H1 (cell line): ENCODE measurements at regions not wholly inside any gene's neighbourhood (a gene's known extent, or its start where the extent isn't known, plus 50 kb on each side); places are given as distances from the start of the nearest gene placed in this dataset.
A peak's percentile ranks its signal among the peaks of the same experiment; 100 is the strongest.

Experiments used
- CTCF ChIA-PET: fragments of 300-600 bp; sonication (Branson Sonifier 250); formaldehyde crosslinking; loops from one replicate; lab custom pipeline; 2021; ENCODE audit not compliant: partially characterized antibody; lab: Charles Lee
- POLR2A ChIA-PET: fragments of 300-600 bp; sonication (Branson Sonifier 250); formaldehyde crosslinking; loops from one replicate; lab custom pipeline; 2021; ENCODE audit warnings: inconsistent platforms; ENCODE audit not compliant: partially characterized antibody; lab: Charles Lee
- DNase-seq, 2 experiments: peaks; one replicate each; pipeline versions ENCODE4 v3.0.0 to v3.0.0-alpha.2; 2010 to 2022; ENCODE audit warnings: low spot score in 2 of 2, low read depth in 1 of 2, mixed read lengths in 1 of 2
- FAIRE-seq: peaks from 2 replicates; lab custom pipeline; 2011; peaks lifted over from hg19 to GRCh38; lab: Jason Lieb, UNC
- H2AFZ ChIP-seq: 2 replicates; pipeline ENCODE4 v1.8.1; 2012; ENCODE audit warnings: low read length, inconsistent platforms
- H2AK5ac ChIP-seq: 2 replicates; pipeline ENCODE4 v1.6.1; 2013; ENCODE audit warnings: low read depth, low read length
- H2BK120ac ChIP-seq: replicated peaks from 2 replicates; pipeline ENCODE3; 2013; ENCODE audit warnings: low read depth, low read length, inconsistent platforms
- H2BK12ac ChIP-seq: 2 replicates; pipeline ENCODE4 v1.6.1; 2013; ENCODE audit warnings: low read depth, low read length
- H2BK15ac ChIP-seq: 2 replicates; pipeline ENCODE4 v1.6.1; 2013; ENCODE audit warnings: low read length
- H2BK20ac ChIP-seq: 2 replicates; pipeline ENCODE4 v1.6.1; 2013; ENCODE audit warnings: low read length
- H2BK5ac ChIP-seq: 2 replicates; pipeline ENCODE4 v1.6.1; 2013; ENCODE audit warnings: low read depth, low read length
- H3K14ac ChIP-seq: 2 replicates; pipeline ENCODE4 v1.6.1; 2013; ENCODE audit warnings: inconsistent platforms; ENCODE audit not compliant: insufficient read length
- H3K18ac ChIP-seq: 2 replicates; pipeline ENCODE4 v1.6.1; 2013; ENCODE audit warnings: low read length; ENCODE audit errors: extremely low read depth
- H3K23ac ChIP-seq: 2 replicates; pipeline ENCODE4 v1.6.1; 2013; ENCODE audit warnings: inconsistent platforms; ENCODE audit not compliant: insufficient read length
- H3K23me2 ChIP-seq: 2 replicates; pipeline ENCODE4 v1.6.1; 2013; ENCODE audit warnings: low read depth, low read length
- H3K27ac ChIP-seq: 2 replicates; pipeline ENCODE4 v1.6.1; 2011; ENCODE audit warnings: low read depth, low read length, inconsistent platforms
- H3K27me3 ChIP-seq, 4 experiments: replicated peaks in 1 of 4; 1 replicate in 1 of 4; 2 replicates in 3 of 4; pipeline versions ENCODE4 v1.6.1 to v1.8.1; 2011 to 2013; ENCODE audit warnings: low read length in 3 of 4, mild to moderate bottlenecking in 3 of 4, inconsistent platforms in 2 of 4, mixed read lengths in 2 of 4, moderate library complexity in 1 of 4; ENCODE audit not compliant: control insufficient read depth in 3 of 4, insufficient read depth in 3 of 4; ENCODE audit errors: extremely low read depth in 1 of 4
- H3K36me3 ChIP-seq, 4 experiments: 2 replicates each; pipeline versions ENCODE4 v1.6.1 to v1.8.1; 2011 to 2013; ENCODE audit warnings: mild to moderate bottlenecking in 4 of 4, low read length in 3 of 4, moderate library complexity in 2 of 4, control low read depth in 1 of 4, inconsistent platforms in 1 of 4; ENCODE audit not compliant: insufficient read depth in 4 of 4, control insufficient read depth in 2 of 4
- H3K4ac ChIP-seq: replicated peaks from 2 replicates; pipeline ENCODE3; 2013; ENCODE audit warnings: low read length, low read depth, mixed read lengths, inconsistent platforms; ENCODE audit not compliant: insufficient read length
- H3K4me1 ChIP-seq, 4 experiments: replicated peaks in 1 of 4; 1 replicate in 1 of 4; 2 replicates in 3 of 4; pipeline versions ENCODE4 v1.6.1 to v1.8.1; 2011 to 2013; ENCODE audit warnings: low read length in 3 of 4, inconsistent platforms in 2 of 4, mixed read lengths in 1 of 4; ENCODE audit not compliant: insufficient read depth in 4 of 4, control insufficient read depth in 3 of 4
- H3K4me2 ChIP-seq, 2 experiments: 2 replicates each; pipeline versions ENCODE4 v1.6.1 to v1.8.1; 2011 to 2013; ENCODE audit warnings: low read depth in 2 of 2, low read length in 2 of 2, control low read depth in 1 of 2, inconsistent platforms in 1 of 2, mild to moderate bottlenecking in 1 of 2; ENCODE audit not compliant: insufficient read depth in 1 of 2
- H3K4me3 ChIP-seq, 4 experiments: fragments of 200-600, 300-600 bp in 1 of 4; sonication (generic), shearing (Covaris generic), sonication (Bioruptor Twin) in 1 of 4; 2 replicates each; pipeline versions ENCODE4 v1.5.1 to v1.8.1; 2011 to 2016; ENCODE audit warnings: low read length in 4 of 4, low read depth in 3 of 4, control low read depth in 2 of 4, inconsistent platforms in 2 of 4, mild to moderate bottlenecking in 2 of 4, mixed read lengths in 1 of 4, moderate library complexity in 1 of 4; ENCODE audit not compliant: insufficient read depth in 2 of 4; ENCODE audit errors: extremely low read depth in 1 of 4
- H3K56ac ChIP-seq: replicated peaks from 2 replicates; pipeline ENCODE3; 2013; ENCODE audit warnings: low read depth, mild to moderate bottlenecking, mixed read lengths, low read length, inconsistent platforms; ENCODE audit not compliant: insufficient read length
- H3K79me1 ChIP-seq: 2 replicates; pipeline ENCODE4 v1.6.1; 2013; ENCODE audit warnings: low read depth, low read length, control low read depth
- H3K79me2 ChIP-seq, 2 experiments: 2 replicates each; pipeline versions ENCODE4 v1.6.1 to v1.8.1; 2012 to 2013; ENCODE audit warnings: low read length in 2 of 2, mild to moderate bottlenecking in 2 of 2, inconsistent platforms in 1 of 2; ENCODE audit not compliant: insufficient read depth in 2 of 2, control insufficient read depth in 1 of 2
- H3K9ac ChIP-seq, 4 experiments: replicated peaks in 1 of 4; 1 replicate in 1 of 4; 2 replicates in 3 of 4; pipeline versions ENCODE4 v1.6.1 to v1.8.1; 2011 to 2013; ENCODE audit warnings: low read depth in 3 of 4, low read length in 3 of 4, control low read depth in 2 of 4, mild to moderate bottlenecking in 2 of 4, moderate library complexity in 2 of 4, inconsistent platforms in 1 of 4; ENCODE audit errors: extremely low read depth in 1 of 4
- H3K9me3 ChIP-seq, 2 experiments: 2 replicates each; pipeline versions ENCODE4 v1.6.1 to v1.8.1; 2012 to 2013; ENCODE audit warnings: mild to moderate bottlenecking in 2 of 2, moderate library complexity in 2 of 2, control low read depth in 1 of 2, inconsistent platforms in 1 of 2, low read depth in 1 of 2, low read length in 1 of 2, mixed read lengths in 1 of 2; ENCODE audit not compliant: insufficient read depth in 2 of 2
- H4K20me1 ChIP-seq, 2 experiments: replicated peaks in 1 of 2; 2 replicates each; pipeline versions ENCODE3 to v1.8.1; 2011 to 2013; ENCODE audit warnings: inconsistent platforms in 2 of 2, low read length in 2 of 2, mild to moderate bottlenecking in 1 of 2; ENCODE audit not compliant: insufficient read depth in 2 of 2, control insufficient read depth in 1 of 2
- H4K5ac ChIP-seq: 2 replicates; pipeline ENCODE4 v1.6.1; 2013; ENCODE audit warnings: low read length, low read depth, mixed read lengths, inconsistent platforms; ENCODE audit not compliant: insufficient read length
- H4K8ac ChIP-seq: 2 replicates; pipeline ENCODE4 v1.8.0; 2013; ENCODE audit warnings: mild to moderate bottlenecking, moderate library complexity, low read length, inconsistent platforms; ENCODE audit not compliant: insufficient read depth; ENCODE audit errors: extremely low read depth
- H4K91ac ChIP-seq: replicated peaks from 2 replicates; pipeline ENCODE3; 2013; ENCODE audit warnings: low read length, mixed read lengths, inconsistent platforms; ENCODE audit not compliant: insufficient read length
- ASH2L ChIP-seq: fragments of 200-600, 300-600 bp; sonication (generic); IDR thresholded peaks from one replicate; pipeline ENCODE4 v1.7.1; 2017; ENCODE audit warnings: low read length
- ATF3 ChIP-seq: IDR thresholded peaks from 2 replicates; pipeline ENCODE4 v1.6.1; 2011; ENCODE audit warnings: low read depth, mild to moderate bottlenecking, low read length; ENCODE audit not compliant: insufficient read depth
- EP300 ChIP-seq, 2 experiments: IDR thresholded peaks; 1 replicate in 1 of 2; 2 replicates in 1 of 2; pipeline ENCODE4 v1.6.1; 2011 to 2012; ENCODE audit warnings: low read depth in 2 of 2, low read length in 2 of 2, mild to moderate bottlenecking in 2 of 2, borderline replicate concordance in 1 of 2, inconsistent platforms in 1 of 2, moderate library complexity in 1 of 2
- KDM4A ChIP-seq: IDR thresholded peaks from one replicate; pipeline ENCODE4 v1.7.1; 2012; ENCODE audit warnings: low read depth, mild to moderate bottlenecking, moderate library complexity, low read length, inconsistent platforms; ENCODE audit not compliant: severe bottlenecking
- MAFK ChIP-seq: IDR thresholded peaks from 2 replicates; pipeline ENCODE4 v1.6.1; 2012; ENCODE audit warnings: low read depth, mild to moderate bottlenecking, improper control_type of control experiment, low read length
- MAX ChIP-seq: IDR thresholded peaks from 2 replicates; pipeline ENCODE4 v1.6.1; 2012; ENCODE audit warnings: inconsistent platforms
- NRF1 ChIP-seq: IDR thresholded peaks from 2 replicates; pipeline ENCODE4 v1.6.1; 2011; ENCODE audit warnings: mild to moderate bottlenecking, low read depth, low read length, improper control_type of control experiment
- PHF8 ChIP-seq: fragments of 200-600 bp; sonication (generic); conservative IDR thresholded peaks from 2 replicates; pipeline ENCODE4 v1.7.1; 2012; ENCODE audit warnings: low read depth, mild to moderate bottlenecking, inconsistent platforms, low read length, moderate library complexity
- POLR2AphosphoS5 ChIP-seq: IDR thresholded peaks from 2 replicates; pipeline ENCODE4 v1.6.1; 2011; ENCODE audit warnings: low read depth, low read length
- POU5F1 ChIP-seq: IDR thresholded peaks from 2 replicates; pipeline ENCODE4 v1.6.1; 2011; ENCODE audit warnings: low read depth, mild to moderate bottlenecking, low read length, moderate library complexity
- SIX5 ChIP-seq: IDR thresholded peaks from 2 replicates; pipeline ENCODE4 v1.6.1; 2011; ENCODE audit warnings: mild to moderate bottlenecking, low read depth, low read length
- SUZ12 ChIP-seq: fragments of 200-600 bp; sonication (generic); IDR thresholded peaks from 2 replicates; pipeline ENCODE4 v1.6.1; 2012; ENCODE audit warnings: mild to moderate bottlenecking, inconsistent platforms, low read length, moderate library complexity, mixed read lengths
- TBP ChIP-seq: IDR thresholded peaks from 2 replicates; pipeline ENCODE4 v1.6.1; 2011; ENCODE audit warnings: low read depth, low read length, improper control_type of control experiment
- TEAD4 ChIP-seq: IDR thresholded peaks from 2 replicates; pipeline ENCODE4 v1.6.1; 2012; ENCODE audit warnings: low read depth, low read length, inconsistent platforms, mixed read lengths
- WGBS, 2 experiments: shearing (Covaris generic) in 1 of 2; methylation state at CpG; one replicate each; pipeline versions ENCODE4 v1.1.6 to v1.1.7; 2013 to 2015; ENCODE audit warnings: low lambda C conversion rate in 2 of 2, mixed read lengths in 2 of 2, inconsistent platforms in 1 of 2, low coverage in 1 of 2, missing lambda C conversion rate in 1 of 2; ENCODE audit not compliant: insufficient replicate concordance in 2 of 2, insufficient coverage in 1 of 2, insufficient read length in 1 of 2; ENCODE audit errors: extremely low coverage in 1 of 2, missing lambda C conversion rate in 1 of 2; 5-methylcytosine and 5-hydroxymethylcytosine counted together

GRCh38 chr18:42339372-42339771 lies 384.3 kb downstream of the PIK3C3 start:
- DNase-seq: no peak
- H3K4ac ChIP-seq: no peak overlapping the region
- no peak overlapping the region for H4K5ac ChIP-seq
- WGBS, 2 experiments: 10% methylated on average over 4 of the region's 4 CpGs; no CpG with 5 or more reads in 1 of the 2 experiments
- H3K27me3 ChIP-seq: no peaks in the 10 kb centered on the region
- H2BK20ac ChIP-seq: no peak overlapping the region
- H3K4me2 ChIP-seq: peak overlapping the region; percentile 24 to 33; a peak in 2 of 4 replicates
- no peak overlapping the region for H2AFZ ChIP-seq
- no peak overlapping the region for H2AK5ac ChIP-seq
- H2BK5ac ChIP-seq: no peak overlapping the region
- no peak for FAIRE-seq
- ChIA-PET CTCF (interaction anchor here (0.5 to 1.3 kb wide), 4 partner anchors 21 to 1256 kb away, joined by 3 to 5 read pairs (median 4); no protein-coding TSS in a partner anchor), POLR2A (no interaction called here)
- peaks cover 3 to 13% (median 8%) of the 10 kb centered on the region in 4 experiments; a peak in 5 of 7 replicates for H3K4me1 ChIP-seq
- no peak overlapping the region; the same call in 1 of the 2 replicates for H3K18ac ChIP-seq
- peaks cover 10 to 12% of the 10 kb centered on the region in 2 experiments; a peak in 3 of 4 replicates for H3K9me3 ChIP-seq
- H4K8ac ChIP-seq: no peak overlapping the region
- no peaks in the 10 kb centered on the region for H3K79me2 ChIP-seq
- no peak overlapping the region for H2BK15ac ChIP-seq
- H3K56ac ChIP-seq: no peak overlapping the region
- no peaks in the 10 kb centered on the region for H4K20me1 ChIP-seq
- H2BK12ac ChIP-seq: no peak overlapping the region
- peak overlapping the region in 1 of 4 experiments; percentile 49; a peak in 1 of 7 replicates for H3K9ac ChIP-seq
- no peak overlapping the region for H3K23ac ChIP-seq
- peaks cover 0 to 5% (median 0%) of the 10 kb centered on the region in 4 experiments; a peak in 2 of 8 replicates for H3K36me3 ChIP-seq
- H3K14ac ChIP-seq: no peak overlapping the region
- no peak overlapping the region for H3K4me3 ChIP-seq
- no peak overlapping the region for H4K91ac ChIP-seq
- no peak overlapping the region for H3K27ac ChIP-seq
- no peaks in the 10 kb centered on the region for H3K79me1 ChIP-seq
- H3K23me2 ChIP-seq: no peaks in the 10 kb centered on the region
- H2BK120ac ChIP-seq: no peak overlapping the region
- TF ChIP-seq ASH2L: no peak
- TF ChIP-seq POLR2AphosphoS5: no peak
- no peak for TF ChIP-seq SUZ12
- TF ChIP-seq POU5F1: no peak
- no peak for TF ChIP-seq KDM4A
- no peak for TF ChIP-seq ATF3
- no peak for TF ChIP-seq NRF1
- TF ChIP-seq TEAD4: no peak
- no peak for TF ChIP-seq MAFK
- TF ChIP-seq MAX: no peak
- no peak for TF ChIP-seq SIX5
- no peak for TF ChIP-seq TBP
- no peak for TF ChIP-seq EP300 (IDR thresholded peaks at IDR 0.05; ENCODE audit: borderline replicate concordance in 1 of 2, low read depth in 2 of 2, low read length in 2 of 2)
- no peak for TF ChIP-seq PHF8
